ENCODE measurements at regions not wholly inside any gene's neighbourhood (a gene's known extent, or its start where the extent isn't known, plus 50 kb on each side); places are given as distances from the start of the nearest gene placed in this dataset.
"Not testable (repeated sequence)": the region's sequence is repeated elsewhere in the genome, so short reads cannot be mapped to it uniquely, and the experiment has no call there.

DNA sequence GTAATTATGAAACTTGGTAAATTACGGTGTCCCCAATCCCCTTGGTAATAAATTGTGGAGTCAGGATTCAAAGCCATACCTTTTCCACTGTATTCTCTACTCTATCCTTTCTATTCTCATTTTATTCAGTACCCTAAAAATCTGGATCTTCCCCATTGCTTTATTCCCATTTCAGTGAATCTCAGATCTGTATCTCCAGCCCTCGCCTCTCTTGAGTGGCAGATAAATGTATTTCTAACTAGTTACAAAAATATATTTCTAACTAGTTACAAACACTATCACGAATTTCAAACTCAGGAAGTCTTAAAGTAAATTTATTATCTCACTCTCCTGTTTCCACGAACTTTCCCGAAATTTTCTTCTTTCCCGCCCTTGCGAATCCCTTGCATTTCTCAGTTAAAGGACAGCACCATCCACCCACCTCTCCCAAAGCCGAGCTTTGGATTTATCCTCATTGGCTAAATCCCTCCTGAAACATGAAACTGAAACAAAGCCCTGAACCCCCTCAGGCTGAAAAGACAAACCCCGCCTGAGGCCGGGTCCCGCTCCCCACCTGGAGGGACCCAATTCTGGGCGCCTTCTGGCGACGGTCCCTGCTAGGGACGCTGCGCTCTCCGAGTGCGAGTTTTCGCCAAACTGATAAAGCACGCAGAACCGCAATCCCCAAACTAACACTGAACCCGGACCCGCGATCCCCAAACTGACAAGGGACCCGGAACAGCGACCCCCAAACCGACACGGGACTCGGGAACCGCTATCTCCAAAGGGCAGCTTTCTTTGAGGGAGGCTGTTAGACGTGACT lies 164.3 kb upstream of the PABPC3 start:
- no peak overlapping the region for H3K4me3 ChIP-seq (ENCODE audit: low read depth, low read length)
- in situ Hi-C loops (cut with HindIII; ENCODE audit: low sequenced_read_pairs) = no loop called here
- TF ChIP-seq, protein P1, sequence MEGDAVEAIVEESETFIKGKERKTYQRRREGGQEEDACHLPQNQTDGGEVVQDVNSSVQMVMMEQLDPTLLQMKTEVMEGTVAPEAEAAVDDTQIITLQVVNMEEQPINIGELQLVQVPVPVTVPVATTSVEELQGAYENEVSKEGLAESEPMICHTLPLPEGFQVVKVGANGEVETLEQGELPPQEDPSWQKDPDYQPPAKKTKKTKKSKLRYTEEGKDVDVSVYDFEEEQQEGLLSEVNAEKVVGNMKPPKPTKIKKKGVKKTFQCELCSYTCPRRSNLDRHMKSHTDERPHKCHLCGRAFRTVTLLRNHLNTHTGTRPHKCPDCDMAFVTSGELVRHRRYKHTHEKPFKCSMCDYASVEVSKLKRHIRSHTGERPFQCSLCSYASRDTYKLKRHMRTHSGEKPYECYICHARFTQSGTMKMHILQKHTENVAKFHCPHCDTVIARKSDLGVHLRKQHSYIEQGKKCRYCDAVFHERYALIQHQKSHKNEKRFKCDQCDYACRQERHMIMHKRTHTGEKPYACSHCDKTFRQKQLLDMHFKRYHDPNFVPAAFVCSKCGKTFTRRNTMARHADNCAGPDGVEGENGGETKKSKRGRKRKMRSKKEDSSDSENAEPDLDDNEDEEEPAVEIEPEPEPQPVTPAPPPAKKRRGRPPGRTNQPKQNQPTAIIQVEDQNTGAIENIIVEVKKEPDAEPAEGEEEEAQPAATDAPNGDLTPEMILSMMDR (IDR thresholded peaks at IDR 0.05; ENCODE audit: low read depth, low read length) = no peak
- DNase-seq (ENCODE audit: low read depth, low spot score) = no peak

DNA sequence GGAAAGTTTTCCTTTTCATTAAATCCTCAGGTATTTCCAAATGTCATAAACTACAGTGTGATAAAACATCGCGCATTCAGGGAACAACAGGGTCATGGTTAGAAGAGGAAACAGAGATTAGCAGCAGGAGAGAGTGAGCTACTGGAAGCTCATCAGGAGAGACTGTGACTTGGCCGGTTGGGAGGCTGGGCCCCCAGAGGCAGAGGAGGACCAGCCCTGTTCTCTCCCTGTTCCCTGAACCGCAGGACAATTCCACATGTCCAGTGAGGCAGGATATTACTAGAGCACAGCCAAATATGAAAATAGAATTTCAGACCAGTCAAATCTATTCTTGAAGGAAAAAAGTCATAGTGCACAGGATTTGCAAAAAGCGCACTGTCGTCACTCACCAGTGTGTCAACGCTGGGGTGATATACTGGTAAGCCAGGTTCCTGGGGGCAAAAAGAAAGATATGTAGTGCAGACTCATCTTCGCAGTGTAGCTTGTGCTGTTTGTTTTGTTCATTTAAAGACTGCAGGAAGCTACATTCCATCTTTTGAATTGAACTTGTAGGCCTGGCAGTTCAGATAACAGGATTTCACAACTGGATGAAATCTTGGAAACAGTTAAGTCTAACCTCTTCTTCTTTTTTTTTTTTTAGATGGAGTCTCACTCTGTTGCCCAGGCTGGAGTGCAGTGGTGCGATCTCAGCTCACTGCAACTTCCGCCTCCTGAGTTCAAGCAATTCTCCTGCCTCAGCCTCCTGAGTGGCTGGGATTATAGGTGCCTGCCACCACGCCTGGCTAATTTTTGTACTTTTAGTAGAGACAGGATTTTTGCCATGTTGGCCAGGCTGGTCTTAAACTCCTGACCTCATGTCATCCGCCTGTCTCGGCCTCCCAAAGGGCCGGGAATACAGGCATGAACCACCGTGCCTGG lies 162.6 kb upstream of the PABPC3 start:
- in situ Hi-C loops (cut with HindIII; ENCODE audit: low sequenced_read_pairs); H3K4me3 ChIP-seq (ENCODE audit: low read depth, low read length): not testable (repeated sequence)

DNA sequence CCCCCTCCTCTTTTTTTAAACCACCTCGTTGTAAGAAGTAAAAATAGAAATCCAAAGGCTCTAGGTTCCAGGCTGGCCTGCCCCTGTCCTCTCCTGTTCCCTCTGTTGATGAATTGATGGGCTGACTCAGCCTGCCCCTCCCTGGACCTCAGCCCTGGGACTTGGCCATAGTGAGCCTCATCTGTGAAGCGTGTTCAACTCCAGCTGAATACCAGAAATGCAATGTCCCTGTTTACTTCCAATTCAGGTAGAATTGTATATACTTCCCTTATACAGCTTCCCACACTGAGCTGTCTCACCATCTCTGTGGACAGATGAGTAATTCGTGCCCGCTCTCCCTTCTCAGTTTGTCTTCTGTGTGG lies 161.9 kb upstream of the PABPC3 start:
- DNase-seq (ENCODE audit: low read depth, low spot score); in situ Hi-C loops (cut with HindIII; ENCODE audit: low sequenced_read_pairs); H3K4me3 ChIP-seq (ENCODE audit: low read depth, low read length): not testable (repeated sequence)

More for the DNA sequence above, 162.6 kb upstream of the PABPC3 start:
- not testable (repeated sequence) for DNase-seq (ENCODE audit: low read depth, low spot score)

DNA sequence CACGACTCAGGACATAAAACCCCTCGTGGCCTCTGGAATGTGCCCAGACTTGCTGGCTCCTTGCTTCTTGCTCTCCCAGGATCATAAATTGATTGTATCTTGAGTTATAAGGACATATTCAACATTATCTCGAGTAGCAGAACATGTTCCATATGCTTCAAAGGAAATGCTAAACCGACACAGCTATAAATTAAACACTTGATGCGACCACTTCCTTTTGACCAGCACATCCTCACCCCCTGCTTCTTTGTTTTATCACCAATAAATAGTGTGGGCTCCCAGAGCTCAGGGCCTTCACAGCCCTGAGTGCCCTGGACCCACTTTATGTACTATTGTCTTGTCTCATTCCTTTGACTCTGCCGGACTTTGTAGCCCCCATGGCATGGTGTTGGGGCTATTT lies 157.0 kb upstream of the PABPC3 start:
- TF ChIP-seq, protein P1 (IDR thresholded peaks at IDR 0.05; ENCODE audit: low read depth, low read length) = no peak
- no peak overlapping the region for H3K4me3 ChIP-seq (ENCODE audit: low read depth, low read length)
- no peak for DNase-seq (ENCODE audit: low read depth, low spot score)
- in situ Hi-C loops (cut with HindIII; ENCODE audit: low sequenced_read_pairs) = no loop called here

DNA sequence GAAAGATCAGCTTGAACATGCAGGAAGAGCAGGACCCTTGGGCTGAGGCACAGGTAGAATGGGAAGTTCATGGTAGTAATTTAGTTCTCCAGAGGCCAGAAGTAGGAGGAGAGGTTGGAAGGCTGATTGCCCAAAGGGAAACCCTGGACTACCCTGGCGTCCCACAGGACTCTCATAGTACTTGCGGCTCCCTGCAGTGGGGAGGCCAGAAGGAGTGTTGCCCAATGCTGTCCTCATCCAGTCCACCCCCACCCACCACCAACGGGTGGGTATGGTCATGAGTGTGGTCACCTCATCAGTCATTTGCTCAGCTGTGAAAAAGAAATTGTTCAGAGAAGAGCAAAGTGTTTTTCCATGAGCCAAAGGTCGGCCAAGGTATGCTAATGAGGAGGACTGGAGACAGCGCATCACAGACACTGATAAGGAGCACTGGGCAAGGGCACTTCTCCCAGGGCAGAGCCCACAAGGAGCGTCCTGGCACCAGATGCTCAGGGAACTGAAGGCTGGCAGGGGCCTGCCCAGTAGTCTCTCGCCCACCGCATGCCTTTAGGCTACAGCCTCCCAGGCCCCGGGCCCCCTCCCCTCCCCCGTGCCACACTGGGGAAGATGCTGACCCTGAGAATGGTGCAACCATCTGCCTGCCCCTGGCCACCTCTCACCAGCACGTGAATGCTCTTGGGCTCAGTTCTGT lies 154.8 kb upstream of the PABPC3 start:
- in situ Hi-C loops (cut with HindIII; ENCODE audit: low sequenced_read_pairs); DNase-seq (ENCODE audit: low read depth, low spot score); H3K4me3 ChIP-seq (ENCODE audit: low read depth, low read length): not testable (repeated sequence)

DNA sequence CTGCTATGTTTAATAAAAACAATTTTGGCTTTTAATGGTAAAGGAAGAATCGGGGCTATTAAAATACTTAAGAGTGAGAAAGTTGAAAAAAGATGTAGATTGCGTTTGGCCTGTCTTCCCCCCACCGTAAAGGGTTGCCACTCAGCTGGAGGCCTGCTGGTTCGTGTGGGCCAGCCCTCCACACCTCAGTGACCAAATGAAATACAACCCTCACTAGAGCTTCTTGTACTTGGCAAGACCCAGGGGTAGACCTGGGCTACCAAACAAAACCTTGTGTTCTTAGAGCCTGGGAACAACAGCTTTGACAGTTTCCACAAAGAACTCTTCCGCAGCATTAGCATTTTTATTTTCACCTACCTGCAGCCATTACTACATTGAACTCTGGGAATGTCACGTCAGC lies 152.8 kb upstream of the PABPC3 start:
- TF ChIP-seq, protein P1 (IDR thresholded peaks at IDR 0.05; ENCODE audit: low read depth, low read length) = no peak
- in situ Hi-C loops (cut with HindIII; ENCODE audit: low sequenced_read_pairs) = no loop called here
- DNase-seq (ENCODE audit: low read depth, low spot score) = no peak
- no peak overlapping the region for H3K4me3 ChIP-seq (ENCODE audit: low read depth, low read length)

DNA sequence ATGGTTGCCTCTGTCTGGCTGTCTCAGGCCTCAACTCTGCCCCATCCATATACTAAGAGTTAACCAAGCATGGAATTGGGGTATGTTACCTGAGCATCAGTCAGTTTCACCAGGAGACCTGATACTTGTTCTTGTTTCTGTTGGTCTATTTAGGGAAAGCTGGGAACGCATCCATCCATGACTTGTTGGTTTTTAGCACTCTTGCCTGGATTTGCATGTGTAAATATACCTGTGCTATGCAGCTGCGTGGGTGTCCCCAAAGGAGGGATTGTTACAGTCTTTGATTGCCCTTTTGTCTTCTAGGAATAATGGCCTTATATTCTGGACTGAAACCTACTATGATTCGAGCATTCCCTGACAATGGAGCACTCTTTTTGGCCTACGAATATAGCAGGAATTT lies 151.9 kb upstream of the PABPC3 start:
- in situ Hi-C loops (cut with HindIII; ENCODE audit: low sequenced_read_pairs); H3K4me3 ChIP-seq (ENCODE audit: low read depth, low read length); DNase-seq (ENCODE audit: low read depth, low spot score): not testable (repeated sequence)

DNA sequence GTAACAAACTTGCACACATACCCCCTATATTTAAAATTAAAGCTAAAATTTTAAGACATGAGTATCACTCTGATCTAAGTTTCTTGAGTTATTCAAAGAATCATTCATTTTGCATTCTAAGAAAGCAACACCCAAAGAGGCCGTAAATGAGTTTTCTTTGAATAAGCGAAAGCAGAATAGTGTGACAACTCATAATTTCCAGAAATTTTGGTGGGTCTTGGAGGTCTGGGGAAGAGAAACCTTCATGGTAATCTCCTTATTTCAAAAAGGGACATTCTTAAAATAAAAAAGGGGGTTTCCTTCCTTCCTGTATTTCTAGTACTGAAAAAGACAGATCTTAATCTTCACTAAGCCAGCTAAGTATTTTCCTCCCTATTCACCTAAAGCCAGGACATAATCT lies 147.0 kb upstream of the PABPC3 start:
- DNase-seq (ENCODE audit: low read depth, low spot score); H3K4me3 ChIP-seq (ENCODE audit: low read depth, low read length); in situ Hi-C loops (cut with HindIII; ENCODE audit: low sequenced_read_pairs): not testable (repeated sequence)

DNA sequence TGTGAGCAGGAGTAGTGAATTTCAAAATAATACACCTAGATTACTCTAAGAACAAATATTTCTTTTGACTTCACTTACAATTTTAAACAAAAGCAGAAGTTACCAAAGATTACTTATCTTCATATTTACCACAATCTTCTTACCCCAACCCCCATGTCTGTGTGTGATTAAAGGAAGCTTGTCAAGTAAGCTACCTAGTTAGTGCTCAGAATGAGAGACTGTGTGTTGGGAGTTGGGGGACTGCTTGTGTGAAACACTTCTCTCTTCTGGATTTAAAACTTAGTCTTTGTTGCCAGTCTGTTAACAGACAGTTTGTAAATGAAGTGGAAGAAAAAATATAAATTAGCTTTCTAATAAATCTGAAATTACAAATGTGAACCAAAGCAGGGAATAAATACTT lies 145.3 kb upstream of the PABPC3 start:
- H3K4me3 ChIP-seq (ENCODE audit: low read depth, low read length); DNase-seq (ENCODE audit: low read depth, low spot score); in situ Hi-C loops (cut with HindIII; ENCODE audit: low sequenced_read_pairs): not testable (repeated sequence)

DNA sequence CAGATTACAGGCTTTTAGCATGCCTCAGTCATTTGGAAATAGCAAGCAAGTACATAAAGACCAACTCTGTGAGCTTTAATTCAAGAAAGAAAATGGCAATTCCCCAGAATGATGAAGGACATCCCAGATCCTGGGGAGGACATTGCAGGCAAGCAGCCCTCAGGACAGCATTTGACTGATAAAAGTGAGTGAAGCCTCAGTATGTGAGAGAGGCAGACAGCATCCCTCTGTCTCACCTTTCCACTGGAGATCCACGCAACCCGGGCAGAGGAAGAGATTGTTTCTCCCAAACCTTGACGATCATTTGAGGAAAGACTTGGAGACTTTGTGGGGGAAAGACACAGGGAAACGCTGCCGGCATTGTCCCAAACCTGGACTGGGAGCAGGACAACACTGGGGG lies 128.0 kb upstream of the PABPC3 start:
- DNase-seq (ENCODE audit: low read depth, low spot score); in situ Hi-C loops (cut with HindIII; ENCODE audit: low sequenced_read_pairs): not testable (repeated sequence)
- peak overlapping the region; percentile 31 for H3K4me3 ChIP-seq (ENCODE audit: low read depth, low read length)
